ENCODE measurements at regions not wholly inside any gene's neighbourhood (a gene's known extent, or its start where the extent isn't known, plus 50 kb on each side); places are given as distances from the start of the nearest gene placed in this dataset.
"Not testable (repeated sequence)": the region's sequence is repeated elsewhere in the genome, so short reads cannot be mapped to it uniquely, and the experiment has no call there.

DNA sequence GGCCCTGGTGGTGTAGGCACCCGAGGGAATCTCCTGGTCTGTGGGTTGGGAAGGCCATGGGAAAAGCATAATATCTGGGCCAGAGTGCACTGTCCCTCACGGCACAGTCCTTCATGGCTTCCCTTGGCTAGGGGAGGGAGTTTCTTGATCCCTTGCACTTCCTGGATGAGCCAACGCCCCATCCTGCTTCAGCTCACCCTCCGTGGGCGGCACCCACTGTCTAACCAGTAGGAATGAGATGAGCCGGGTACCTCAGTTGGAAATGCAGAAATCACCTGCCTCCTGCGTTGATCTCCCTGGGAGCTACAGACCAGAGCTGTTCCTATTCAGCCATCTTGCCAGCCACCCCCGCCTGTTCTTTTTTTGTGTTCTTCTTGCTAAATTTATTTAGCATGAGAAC, 134.4 kb downstream of the LEPR start:
- no peak for DNase-seq (ENCODE audit: low read depth, low spot score)
- in situ Hi-C loops (cut with HindIII; ENCODE audit: low sequenced_read_pairs) = no loop called here
- TF ChIP-seq, protein P1, sequence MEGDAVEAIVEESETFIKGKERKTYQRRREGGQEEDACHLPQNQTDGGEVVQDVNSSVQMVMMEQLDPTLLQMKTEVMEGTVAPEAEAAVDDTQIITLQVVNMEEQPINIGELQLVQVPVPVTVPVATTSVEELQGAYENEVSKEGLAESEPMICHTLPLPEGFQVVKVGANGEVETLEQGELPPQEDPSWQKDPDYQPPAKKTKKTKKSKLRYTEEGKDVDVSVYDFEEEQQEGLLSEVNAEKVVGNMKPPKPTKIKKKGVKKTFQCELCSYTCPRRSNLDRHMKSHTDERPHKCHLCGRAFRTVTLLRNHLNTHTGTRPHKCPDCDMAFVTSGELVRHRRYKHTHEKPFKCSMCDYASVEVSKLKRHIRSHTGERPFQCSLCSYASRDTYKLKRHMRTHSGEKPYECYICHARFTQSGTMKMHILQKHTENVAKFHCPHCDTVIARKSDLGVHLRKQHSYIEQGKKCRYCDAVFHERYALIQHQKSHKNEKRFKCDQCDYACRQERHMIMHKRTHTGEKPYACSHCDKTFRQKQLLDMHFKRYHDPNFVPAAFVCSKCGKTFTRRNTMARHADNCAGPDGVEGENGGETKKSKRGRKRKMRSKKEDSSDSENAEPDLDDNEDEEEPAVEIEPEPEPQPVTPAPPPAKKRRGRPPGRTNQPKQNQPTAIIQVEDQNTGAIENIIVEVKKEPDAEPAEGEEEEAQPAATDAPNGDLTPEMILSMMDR (IDR thresholded peaks at IDR 0.05; ENCODE audit: low read depth, low read length) = no peak
- no peak overlapping the region for H3K4me3 ChIP-seq (ENCODE audit: low read depth, low read length)

DNA sequence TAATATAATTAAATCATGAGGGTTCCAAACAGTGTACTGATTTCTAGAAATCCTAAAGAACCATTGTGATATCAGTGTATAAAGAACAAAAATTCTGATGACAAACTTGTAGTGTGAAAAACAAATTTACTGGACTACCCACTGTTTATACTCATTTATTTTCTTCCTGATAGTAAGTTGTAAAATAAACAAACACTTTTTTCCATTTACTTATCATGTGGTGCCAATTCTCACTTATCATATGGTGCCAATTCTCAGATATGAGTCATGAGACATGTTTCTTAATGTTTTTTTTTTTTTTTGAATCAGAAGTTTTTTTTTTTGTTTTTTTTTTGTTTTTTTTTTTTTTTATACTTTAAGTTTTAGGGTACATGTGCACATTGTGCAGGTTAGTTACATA, 137.7 kb downstream of the LEPR start:
- in situ Hi-C loops (cut with HindIII; ENCODE audit: low sequenced_read_pairs) = no loop called here
- no peak for DNase-seq (ENCODE audit: low read depth, low spot score)
- H3K4me3 ChIP-seq (ENCODE audit: low read depth, low read length) = no peak overlapping the region
- TF ChIP-seq, protein P1 (IDR thresholded peaks at IDR 0.05; ENCODE audit: low read depth, low read length) = no peak

DNA sequence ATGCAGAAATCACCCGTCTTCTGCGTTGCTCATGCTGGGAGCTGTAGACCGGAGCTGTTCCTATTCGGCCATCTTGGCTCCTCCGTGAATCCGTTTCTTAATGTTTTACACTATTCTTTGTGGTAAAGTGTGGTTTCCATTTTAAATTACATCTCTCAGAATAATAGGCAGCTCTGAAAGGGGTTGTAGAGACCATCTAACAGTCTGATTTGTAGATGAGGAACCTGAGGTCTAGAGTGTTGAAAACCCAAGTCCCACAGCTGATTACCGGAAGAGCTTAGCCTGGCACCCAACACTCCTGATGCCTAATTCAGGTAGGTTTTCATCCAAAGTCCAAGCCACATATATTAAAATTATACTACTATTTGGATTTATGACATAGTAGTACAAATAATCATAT, 144.0 kb downstream of the LEPR start:
- in situ Hi-C loops (cut with HindIII; ENCODE audit: low sequenced_read_pairs) = no loop called here
- no peak overlapping the region for H3K4me3 ChIP-seq (ENCODE audit: low read depth, low read length)
- DNase-seq (ENCODE audit: low read depth, low spot score) = no peak
- TF ChIP-seq, protein P1 (IDR thresholded peaks at IDR 0.05; ENCODE audit: low read depth, low read length) = no peak

DNA sequence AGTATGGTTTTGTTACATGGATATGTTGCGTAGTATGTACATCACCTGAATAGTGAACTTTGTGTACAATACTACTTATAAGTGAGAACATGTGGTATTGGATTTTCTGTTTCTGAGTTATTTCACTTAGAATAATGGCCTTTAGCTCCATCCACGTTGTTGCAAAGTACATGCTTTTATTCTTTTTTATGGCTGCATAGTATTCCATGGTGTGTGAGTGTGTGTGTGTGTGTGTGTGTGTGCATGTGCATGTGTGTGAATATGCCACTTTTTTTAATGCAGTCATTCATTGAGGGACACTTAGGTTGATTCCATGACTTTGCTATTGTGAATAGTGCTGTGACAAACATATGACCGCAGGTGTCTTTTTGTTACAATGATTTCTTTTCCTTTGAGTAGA, 147.8 kb downstream of the LEPR start:
- H3K4me3 ChIP-seq (ENCODE audit: low read depth, low read length) = no peak overlapping the region
- in situ Hi-C loops (cut with HindIII; ENCODE audit: low sequenced_read_pairs) = no loop called here
- DNase-seq (ENCODE audit: low read depth, low spot score) = no peak
- TF ChIP-seq, protein P1 (IDR thresholded peaks at IDR 0.05; ENCODE audit: low read depth, low read length) = no peak

DNA sequence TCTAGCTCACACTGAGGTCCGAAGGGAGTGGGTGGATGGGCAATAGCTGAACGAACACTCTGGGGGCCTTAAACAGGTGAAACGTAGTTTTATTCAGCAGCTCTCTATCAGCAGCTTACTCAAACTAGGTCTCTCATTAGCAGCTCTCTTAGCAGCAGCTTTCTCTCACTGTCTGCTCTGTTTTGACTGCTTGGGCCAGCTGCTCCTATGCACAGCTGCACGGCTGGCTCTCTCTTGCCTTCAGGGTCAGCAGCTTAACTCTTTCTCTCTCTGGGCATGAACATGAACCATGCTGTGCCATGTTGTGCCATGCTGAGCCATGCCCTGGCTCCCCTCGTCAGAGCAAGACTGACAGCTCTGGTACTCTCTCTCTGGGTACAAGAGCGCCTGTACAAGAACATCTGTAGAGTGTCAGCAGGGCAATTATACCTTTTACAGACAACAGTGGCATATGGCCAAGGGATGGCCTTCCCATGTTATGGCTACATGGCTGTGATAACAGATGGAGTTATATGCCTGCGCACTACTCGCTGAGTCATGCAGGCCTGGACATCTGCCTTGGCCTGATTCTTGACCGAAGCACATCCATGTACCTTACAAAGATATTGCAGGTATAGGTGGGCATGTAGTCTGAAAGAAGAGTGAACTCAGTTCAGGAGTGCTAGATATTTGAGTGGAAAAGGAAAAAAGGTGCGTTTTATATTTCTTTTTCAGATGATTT, 152.4 kb downstream of the LEPR start:
- in situ Hi-C loops (cut with HindIII; ENCODE audit: low sequenced_read_pairs) = no loop called here
- no peak overlapping the region for H3K4me3 ChIP-seq (ENCODE audit: low read depth, low read length)
- DNase-seq (ENCODE audit: low read depth, low spot score) = no peak
- TF ChIP-seq, protein P1 (IDR thresholded peaks at IDR 0.05; ENCODE audit: low read depth, low read length) = no peak

DNA sequence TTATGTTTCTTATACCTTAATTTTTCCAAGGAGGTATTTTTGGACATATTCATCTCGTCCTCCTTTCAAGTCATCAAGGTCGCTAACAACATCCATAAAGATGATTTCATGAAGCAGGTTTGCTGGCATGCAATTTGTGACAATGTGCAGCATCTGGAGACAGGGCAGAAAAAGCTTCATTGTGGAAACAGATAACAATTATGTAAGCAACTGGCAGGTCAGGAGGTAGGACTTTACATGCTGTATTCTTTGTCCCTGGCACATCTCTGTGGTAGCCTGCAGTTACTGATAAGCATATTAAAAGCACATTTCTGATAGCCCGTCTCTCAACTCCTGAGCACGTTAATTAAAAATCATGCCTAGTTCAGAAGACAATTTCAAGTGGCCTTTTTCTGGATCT, 156.8 kb downstream of the LEPR start:
- TF ChIP-seq, protein P1 (IDR thresholded peaks at IDR 0.05; ENCODE audit: low read depth, low read length) = no peak
- no peak overlapping the region for H3K4me3 ChIP-seq (ENCODE audit: low read depth, low read length)
- no peak for DNase-seq (ENCODE audit: low read depth, low spot score)
- in situ Hi-C loops (cut with HindIII; ENCODE audit: low sequenced_read_pairs) = no loop called here

DNA sequence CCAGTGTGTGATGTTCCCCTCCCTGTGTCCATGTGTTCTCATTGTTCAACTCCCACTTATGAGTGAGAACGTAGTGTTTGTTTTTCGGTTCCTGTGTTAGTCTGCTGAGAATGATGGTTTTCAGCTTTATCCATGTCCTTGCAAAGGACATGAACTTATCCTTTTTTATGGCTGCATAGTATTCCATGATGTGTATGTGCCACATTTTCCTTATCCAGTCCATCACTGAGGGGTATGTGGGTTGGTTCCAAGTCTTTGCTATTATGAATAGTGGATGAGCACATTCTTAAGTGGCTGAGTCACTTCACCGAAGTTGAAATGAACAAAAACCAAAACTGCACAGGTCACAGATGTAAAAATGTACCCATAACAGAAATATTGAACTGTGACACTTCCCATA, 157.5 kb downstream of the LEPR start:
- in situ Hi-C loops (cut with HindIII; ENCODE audit: low sequenced_read_pairs); DNase-seq (ENCODE audit: low read depth, low spot score); H3K4me3 ChIP-seq (ENCODE audit: low read depth, low read length): not testable (repeated sequence)

All from astrocyte of the spinal cord (primary cell).